Activated CD8-positive, alpha-beta memory T cell treated with anti-CD3 and anti-CD28 coated beads for 36 hours (primary cell): ENCODE measurements at regions not wholly inside any gene's neighbourhood (a gene's known extent, or its start where the extent isn't known, plus 50 kb on each side); places are given as distances from the start of the nearest gene placed in this dataset.
"Not testable (repeated sequence)": the region's sequence is repeated elsewhere in the genome, so short reads cannot be mapped to it uniquely, and the experiment has no call there.

Experiments used
- CTCF ChIA-PET: fragments of 350-600 bp; sonication (Branson Sonifier 250); formaldehyde crosslinking; loops from one replicate; lab custom pipeline; 2021; ENCODE audit warnings: antibody characterized with exemption; lab: Charles Lee
- POLR2A ChIA-PET: fragments of 350-600 bp; sonication (Branson Sonifier 250); formaldehyde crosslinking; loops from one replicate; lab custom pipeline; 2021; ENCODE audit warnings: antibody characterized with exemption; lab: Charles Lee

GRCh38 chr1:115158181-115158580 lies 68.9 kb upstream of the TSPAN2 start:
- ChIA-PET POLR2A (no interaction called here), CTCF (no interaction called here)

- ChIA-PET POLR2A (no interaction called here), CTCF (no interaction called here)
These were observed 67.6 kb upstream of the TSPAN2 start for GRCh38 chr1:115156826-115157468.

- POLR2A ChIA-PET = no interaction called here
- CTCF ChIA-PET = no interaction called here
These were observed 64.8 kb upstream of the TSPAN2 start for GRCh38 chr1:115153966-115154557.

GRCh38 chr1:115147928-115148327 lies 58.6 kb upstream of the TSPAN2 start:
- POLR2A ChIA-PET = not testable (repeated sequence)

GRCh38 chr1:115145226-115145625 lies 55.9 kb upstream of the TSPAN2 start:
- CTCF ChIA-PET = no interaction called here

More at GRCh38 chr1:115147928-115148327, 58.6 kb upstream of the TSPAN2 start:
- CTCF ChIA-PET = interaction anchor here (1.4 kb wide), 1 partner anchor 9 kb away, joined by 6 read pairs; no protein-coding TSS in a partner anchor

GRCh38 chr1:115144176-115144575 lies 54.9 kb upstream of the TSPAN2 start:
- ChIA-PET POLR2A (no interaction called here), CTCF (no interaction called here)

More at GRCh38 chr1:115145226-115145625, 55.9 kb upstream of the TSPAN2 start:
- POLR2A ChIA-PET = no interaction called here

GRCh38 chr1:115142616-115143015 lies 53.3 kb upstream of the TSPAN2 start:
- ChIA-PET CTCF (interaction anchor here (0.7 to 1.6 kb wide), 3 partner anchors 17 to 453 kb away, joined by 3 to 4 read pairs (median 3); no protein-coding TSS in a partner anchor), POLR2A (no interaction called here)

GRCh38 chr1:115141145-115141454 lies 51.8 kb upstream of the TSPAN2 start:
- CTCF ChIA-PET = no interaction called here
- POLR2A ChIA-PET = no interaction called here

- CTCF ChIA-PET = interaction anchor here (0.9 kb wide), 1 partner anchor 42 kb away, joined by 3 read pairs; no protein-coding TSS in a partner anchor
These were observed 51.3 kb upstream of the TSPAN2 start for GRCh38 chr1:115140442-115141144.

GRCh38 chr1:115139381-115139780 lies 50.1 kb upstream of the TSPAN2 start:
- POLR2A ChIA-PET = no interaction called here

More at GRCh38 chr1:115140442-115141144, 51.3 kb upstream of the TSPAN2 start:
- POLR2A ChIA-PET = no interaction called here

More at GRCh38 chr1:115139381-115139780, 50.1 kb upstream of the TSPAN2 start:
- CTCF ChIA-PET = interaction anchor here (0.8 to 2.3 kb wide), 6 partner anchors 8 to 457 kb away, joined by 3 to 7 read pairs (median 3); no protein-coding TSS in a partner anchor
